Endothelial cell of umbilical vein (primary cell): ENCODE measurements at regions not wholly inside any gene's neighbourhood (a gene's known extent, or its start where the extent isn't known, plus 50 kb on each side); places are given as distances from the start of the nearest gene placed in this dataset.
"Not testable (repeated sequence)": the region's sequence is repeated elsewhere in the genome, so short reads cannot be mapped to it uniquely, and the experiment has no call there.

Experiments used
- BruUV-seq: library from RNA; stranded (reverse); fragments of 400-500 nt; replicated peaks from 2 replicates; lab custom pipeline; 2021; lab: Mats Ljungman, UMichigan
- CTCF ChIA-PET: fragments of 300-600, 350-600 bp; sonication (Branson Sonifier 250); formaldehyde crosslinking; loops from one replicate; lab custom pipeline; 2021; ENCODE audit warnings: antibody characterized with exemption, inconsistent platforms; lab: Charles Lee
- POLR2A ChIA-PET: fragments of 300-600, 350-600 bp; sonication (Branson Sonifier 250); formaldehyde crosslinking; loops from one replicate; lab custom pipeline; 2021; ENCODE audit warnings: antibody characterized with exemption, inconsistent platforms; lab: Charles Lee
- DNase-seq: peaks from one replicate; pipeline ENCODE4 v3.0.0-alpha.2; 2011; ENCODE audit warnings: low read depth, low spot score
- FAIRE-seq: peaks from 2 replicates; lab custom pipeline; 2011; peaks lifted over from hg19 to GRCh38; lab: Jason Lieb, UNC
- H2AFZ ChIP-seq: 2 replicates; pipeline ENCODE4 v1.6.0; 2012; ENCODE audit warnings: low read depth, low read length, control low read depth, inconsistent platforms
- H3K27ac ChIP-seq: 2 replicates; pipeline ENCODE4 v1.5.1; 2011; ENCODE audit warnings: low read depth, mild to moderate bottlenecking, control low read depth, low read length, moderate library complexity; ENCODE audit not compliant: insufficient read depth
- H3K27me3 ChIP-seq, 2 experiments: 2 replicates each; pipeline versions ENCODE4 v1.6.0 to v1.6.1; 2011; ENCODE audit warnings: low read length in 2 of 2, mixed read lengths in 1 of 2; ENCODE audit not compliant: control insufficient read depth in 2 of 2, insufficient read depth in 2 of 2
- H3K36me3 ChIP-seq, 2 experiments: 2 replicates in 1 of 2; 3 replicates in 1 of 2; pipeline ENCODE4 v1.5.1; 2011; ENCODE audit warnings: low read length in 2 of 2, mild to moderate bottlenecking in 1 of 2, moderate library complexity in 1 of 2; ENCODE audit not compliant: control insufficient read depth in 2 of 2, insufficient read depth in 2 of 2; ENCODE audit errors: extremely low read depth in 1 of 2
- H3K4me1 ChIP-seq: 3 replicates; pipeline ENCODE4 v1.5.1; 2011; ENCODE audit warnings: mild to moderate bottlenecking, low read length; ENCODE audit not compliant: control insufficient read depth, insufficient read depth; ENCODE audit errors: extremely low read depth
- H3K4me2 ChIP-seq: 2 replicates; pipeline ENCODE4 v1.6.1; 2011; ENCODE audit warnings: low read length, control low read depth, mixed read lengths; ENCODE audit not compliant: insufficient read depth
- H3K4me3 ChIP-seq, 3 experiments: fragments of 200-600 bp in 1 of 3; sonication (generic), shearing (Covaris generic) in 1 of 3; replicated peaks in 1 of 3; 2 replicates each; pipeline ENCODE4 v1.5.1; 2011 to 2016; ENCODE audit warnings: control low read depth in 3 of 3, low read length in 3 of 3, mild to moderate bottlenecking in 2 of 3, inconsistent platforms in 1 of 3, low read depth in 1 of 3, moderate library complexity in 1 of 3; ENCODE audit not compliant: insufficient read depth in 1 of 3
- H3K79me2 ChIP-seq: 2 replicates; pipeline ENCODE4 v1.6.0; 2012; ENCODE audit warnings: low read length, inconsistent platforms; ENCODE audit not compliant: control insufficient read depth, insufficient read depth
- H3K9ac ChIP-seq: replicated peaks from 2 replicates; pipeline ENCODE3; 2011; ENCODE audit warnings: low read length, control low read depth; ENCODE audit not compliant: insufficient read depth; ENCODE audit errors: extremely low read depth
- H3K9me1 ChIP-seq: replicated peaks from 3 replicates; pipeline ENCODE4 v1.6.0; 2011; ENCODE audit warnings: mild to moderate bottlenecking, low read length; ENCODE audit not compliant: control insufficient read depth, insufficient read depth; ENCODE audit errors: extremely low read depth
- H3K9me3 ChIP-seq: replicated peaks from 2 replicates; pipeline ENCODE4 v1.5.1; 2012; ENCODE audit warnings: low read length, inconsistent platforms; ENCODE audit not compliant: control insufficient read depth, insufficient read depth
- H4K20me1 ChIP-seq: replicated peaks from 2 replicates; pipeline ENCODE3; 2011; ENCODE audit warnings: mild to moderate bottlenecking, low read length; ENCODE audit not compliant: control insufficient read depth, insufficient read depth; ENCODE audit errors: extremely low read depth
- CTCF ChIP-seq, 2 donors: IDR thresholded peaks; 1 replicate in 1 of 2; 2 replicates in 1 of 2; pipeline ENCODE4 v1.5.1; 2011; ENCODE audit warnings: low read length in 2 of 2, mild to moderate bottlenecking in 2 of 2, moderate library complexity in 2 of 2, control low read depth in 1 of 2, inconsistent platforms in 1 of 2, low read depth in 1 of 2; ENCODE audit not compliant: insufficient read depth in 1 of 2; ENCODE audit errors: extremely low read depth in 1 of 2
- EZH2 ChIP-seq: IDR thresholded peaks from 2 replicates; pipeline ENCODE4 v1.6.1; 2012; ENCODE audit warnings: borderline replicate concordance, low read depth, mild to moderate bottlenecking, moderate library complexity, low read length, inconsistent platforms; ENCODE audit not compliant: severe bottlenecking
- FOS ChIP-seq: IDR thresholded peaks from 2 replicates; pipeline ENCODE4 v1.6.1; 2011; ENCODE audit warnings: mild to moderate bottlenecking, low read length, moderate library complexity, borderline replicate concordance; ENCODE audit not compliant: insufficient read depth
- GATA2 ChIP-seq: IDR thresholded peaks from 2 replicates; pipeline ENCODE4 v1.7.0; 2011; ENCODE audit warnings: low read depth, mild to moderate bottlenecking, moderate library complexity, mixed read lengths, low read length; ENCODE audit not compliant: insufficient read length, insufficient read depth
- JUN ChIP-seq: IDR thresholded peaks from 2 replicates; pipeline ENCODE4 v1.6.1; 2011; ENCODE audit warnings: borderline replicate concordance, low read depth; ENCODE audit not compliant: insufficient read length, insufficient read depth
- MAX ChIP-seq: IDR thresholded peaks from 2 replicates; pipeline ENCODE4 v1.6.1; 2011; ENCODE audit not compliant: insufficient read depth, insufficient read length
- MYC ChIP-seq: IDR thresholded peaks from one replicate; pipeline ENCODE4 v1.6.1; 2011; ENCODE audit warnings: mild to moderate bottlenecking, low read depth, low read length
- POLR2A ChIP-seq: IDR thresholded peaks from 2 replicates; pipeline ENCODE4 v1.6.1; 2012; ENCODE audit warnings: low read depth, mild to moderate bottlenecking, control low read depth, low read length
- POLR2AphosphoS5 ChIP-seq: IDR thresholded peaks from 2 replicates; pipeline ENCODE4 v1.6.1; 2012; ENCODE audit warnings: low read depth, mild to moderate bottlenecking, control low read depth, low read length, moderate library complexity; ENCODE audit not compliant: insufficient read depth
- dilution Hi-C: fragments of 300-500 bp; cut with MboI; formaldehyde crosslinking; loops from one replicate; pipeline ENCODE4 v1.15.0; 2019; ENCODE audit warnings: low sequenced_read_pairs; ENCODE audit not compliant: extremely low pct_ligation_motif_present
- intact Hi-C: fragments of 100-400 bp; cut with micrococcal nuclease; formaldehyde crosslinking; loops from one replicate; pipeline ENCODE4 v1.10.0; 2022

GRCh38 chr10:55793024-55793423, 568.0 kb downstream of the ZWINT start:
- FAIRE-seq (no peak), DNase-seq (no peak)
- no peaks in the 10 kb centered on the region for H4K20me1 ChIP-seq
- no peak overlapping the region for H3K4me3 ChIP-seq
- H3K27ac ChIP-seq = no peak overlapping the region
- H3K4me2 ChIP-seq = no peak overlapping the region
- H3K9ac ChIP-seq = no peak overlapping the region
- no peaks in the 10 kb centered on the region for H3K9me3 ChIP-seq
- dilution Hi-C loops (no loop called here), intact Hi-C loops (no loop called here)
- CTCF ChIA-PET = no interaction called here
- TF ChIP-seq MAX (no peak), EZH2 (no peak), POLR2AphosphoS5 (no peak), CTCF (IDR thresholded peaks at IDR 0.05; ENCODE audit: extremely low read depth in 1 of 2, insufficient read depth in 1 of 2, low read depth in 1 of 2, low read length in 2 of 2) (no peak), MYC (no peak), GATA2 (no peak), POLR2A (no peak), FOS (no peak), JUN (no peak)
- H3K36me3 ChIP-seq = no peaks in the 10 kb centered on the region
- no peaks in the 10 kb centered on the region for H3K79me2 ChIP-seq
- H2AFZ ChIP-seq = no peak overlapping the region
- no TSS peak for BruUV-seq
- no peaks in the 10 kb centered on the region for H3K27me3 ChIP-seq
- no peaks in the 10 kb centered on the region for H3K4me1 ChIP-seq
- POLR2A ChIA-PET = no interaction called here
- no peaks in the 10 kb centered on the region for H3K9me1 ChIP-seq

- H3K4me1 ChIP-seq, H3K27ac ChIP-seq, DNase-seq, POLR2A ChIA-PET, H3K4me3 ChIP-seq, H3K27me3 ChIP-seq, H3K9me3 ChIP-seq, H3K9ac ChIP-seq, BruUV-seq, FAIRE-seq, H2AFZ ChIP-seq, H3K9me1 ChIP-seq, H3K36me3 ChIP-seq, intact Hi-C loops, H3K79me2 ChIP-seq, dilution Hi-C loops, H4K20me1 ChIP-seq, H3K4me2 ChIP-seq, CTCF ChIA-PET: not testable (repeated sequence)
These were observed 570.8 kb downstream of the ZWINT start for GRCh38 chr10:55790276-55790675.
